GM19025 (cell line): ENCODE measurements at regions not wholly inside any gene's neighbourhood (a gene's known extent, or its start where the extent isn't known, plus 50 kb on each side); places are given as distances from the start of the nearest gene placed in this dataset.

Experiments used
- ATAC-seq: cut with Tn5 transposase; IDR thresholded peaks from one replicate; pipeline ENCODE4 v1.9.1; 2021; ENCODE audit warnings: mild to moderate bottlenecking, low read depth, moderate library complexity; ENCODE audit not compliant: unreplicated experiment

- no peak for ATAC-seq
These were observed 200.3 kb upstream of the TENM3 start for GRCh38 chr4:182042945-182043344.

- no peak for ATAC-seq
These were observed 194.3 kb upstream of the TENM3 start for GRCh38 chr4:182048871-182049270.

- ATAC-seq = no peak
These were observed 186.3 kb upstream of the TENM3 start for GRCh38 chr4:182056866-182057265.

- no peak for ATAC-seq
These were observed 180.7 kb upstream of the TENM3 start for GRCh38 chr4:182062458-182062857.

- no peak for ATAC-seq
These were observed 180.3 kb upstream of the TENM3 start for GRCh38 chr4:182062936-182063335.

- ATAC-seq = no peak
These were observed 179.6 kb upstream of the TENM3 start for GRCh38 chr4:182063651-182064050.

- no peak for ATAC-seq
These were observed 177.9 kb upstream of the TENM3 start for GRCh38 chr4:182065255-182065654.

- no peak for ATAC-seq
These were observed 177.2 kb upstream of the TENM3 start for GRCh38 chr4:182066037-182066436.

GRCh38 chr4:182067828-182068227 lies 175.4 kb upstream of the TENM3 start:
- no peak for ATAC-seq

- ATAC-seq = no peak
These were observed 174.3 kb upstream of the TENM3 start for GRCh38 chr4:182068920-182069319.

GRCh38 chr4:182073278-182073677 lies 169.9 kb upstream of the TENM3 start:
- no peak for ATAC-seq

GRCh38 chr4:182074139-182074538 lies 169.1 kb upstream of the TENM3 start:
- no peak for ATAC-seq

- no peak for ATAC-seq
These were observed 168.4 kb upstream of the TENM3 start for GRCh38 chr4:182074810-182075209.

GRCh38 chr4:182082910-182083309 lies 160.3 kb upstream of the TENM3 start:
- no peak for ATAC-seq

GRCh38 chr4:182083671-182084410 lies 159.4 kb upstream of the TENM3 start:
- ATAC-seq = no peak

GRCh38 chr4:182085051-182085480 lies 158.1 kb upstream of the TENM3 start:
- no peak for ATAC-seq

- no peak for ATAC-seq
These were observed 153.9 kb upstream of the TENM3 start for GRCh38 chr4:182089326-182089725.

- ATAC-seq = no peak
These were observed 153.0 kb upstream of the TENM3 start for GRCh38 chr4:182090186-182090585.

GRCh38 chr4:182091128-182091527 lies 152.1 kb upstream of the TENM3 start:
- no peak for ATAC-seq

GRCh38 chr4:182093431-182093831 lies 149.8 kb upstream of the TENM3 start:
- ATAC-seq = no peak

GRCh38 chr4:182093935-182094334 lies 149.3 kb upstream of the TENM3 start:
- no peak for ATAC-seq

- no peak for ATAC-seq
These were observed 141.6 kb upstream of the TENM3 start for GRCh38 chr4:182101618-182102017.

GRCh38 chr4:182102576-182102975 lies 140.6 kb upstream of the TENM3 start:
- ATAC-seq = no peak
